Stimulated activated naive CD4-positive, alpha-beta T cell (primary cell): ENCODE measurements at regions not wholly inside any gene's neighbourhood (a gene's known extent, or its start where the extent isn't known, plus 50 kb on each side); places are given as distances from the start of the nearest gene placed in this dataset.
"Not testable (repeated sequence)": the region's sequence is repeated elsewhere in the genome, so short reads cannot be mapped to it uniquely, and the experiment has no call there.

Experiments used
- DNase-seq, 6 experiments: peaks; one replicate each; lab custom pipeline; 2025; lab: John Stamatoyannopoulos, UW

GRCh38 chr3:20478436-20478835 is 292.4 kb upstream of the SGO1 start:
- no peak for DNase-seq

GRCh38 chr3:20464237-20464636 is 278.2 kb upstream of the SGO1 start:
- DNase-seq: not testable (repeated sequence)

GRCh38 chr3:20462723-20463122 is 276.7 kb upstream of the SGO1 start:
- no peak for DNase-seq

GRCh38 chr3:20462226-20462625 is 276.2 kb upstream of the SGO1 start:
- no peak for DNase-seq

DNA sequence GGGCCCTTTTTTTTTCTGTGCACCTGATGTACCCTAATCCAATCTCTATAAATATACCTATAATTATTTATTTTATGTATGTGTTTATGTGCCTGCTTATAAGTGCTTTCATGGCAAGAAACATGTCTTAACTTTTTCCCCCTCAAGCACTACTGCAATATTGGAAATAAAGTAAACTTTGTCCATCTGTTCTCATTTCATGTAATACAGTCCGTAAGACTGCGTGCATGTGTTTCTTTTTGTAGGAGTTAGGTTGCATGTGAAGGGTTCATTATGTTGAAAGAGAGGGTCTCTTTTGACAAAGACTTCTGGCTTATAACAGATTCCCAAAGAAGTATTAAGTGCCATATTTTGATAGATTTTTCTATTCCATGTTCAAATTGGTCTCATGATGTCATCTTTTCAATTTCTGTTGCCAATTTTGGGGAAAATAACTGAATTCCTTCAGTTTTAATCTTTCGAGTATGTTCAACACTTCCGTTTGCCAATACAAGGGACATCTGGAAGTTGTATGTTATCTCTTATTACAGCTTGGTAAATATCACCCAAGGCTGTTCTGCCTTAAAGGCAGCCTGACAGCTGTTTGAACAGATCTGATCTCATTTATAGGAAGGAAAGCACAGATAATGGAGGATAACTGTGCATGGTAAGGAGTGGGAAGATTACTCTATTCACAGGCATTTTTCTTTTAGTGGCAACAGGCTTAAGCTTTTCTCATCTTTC is 273.1 kb upstream of the SGO1 start:
- DNase-seq: no peak

DNA sequence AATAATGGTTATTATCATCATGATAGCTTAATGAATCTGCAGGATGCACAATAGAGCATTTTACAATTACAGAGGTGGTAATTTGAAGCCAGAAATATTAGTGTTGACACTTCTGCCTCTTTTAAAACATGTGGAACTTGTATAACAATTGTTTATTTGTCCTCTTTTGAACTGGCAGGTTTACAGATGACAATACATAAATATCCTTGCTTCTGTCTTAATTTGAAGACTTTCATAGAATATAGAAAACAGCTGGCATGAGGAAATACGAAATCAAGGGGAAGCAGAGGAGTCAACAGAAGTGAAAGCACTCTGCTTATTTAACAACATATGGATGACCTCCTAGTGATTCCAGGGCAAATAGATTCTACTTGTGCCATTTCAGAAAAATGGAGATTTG is 270.5 kb upstream of the SGO1 start:
- no peak for DNase-seq

GRCh38 chr3:20451170-20451569 is 265.2 kb upstream of the SGO1 start:
- DNase-seq: no peak

DNA sequence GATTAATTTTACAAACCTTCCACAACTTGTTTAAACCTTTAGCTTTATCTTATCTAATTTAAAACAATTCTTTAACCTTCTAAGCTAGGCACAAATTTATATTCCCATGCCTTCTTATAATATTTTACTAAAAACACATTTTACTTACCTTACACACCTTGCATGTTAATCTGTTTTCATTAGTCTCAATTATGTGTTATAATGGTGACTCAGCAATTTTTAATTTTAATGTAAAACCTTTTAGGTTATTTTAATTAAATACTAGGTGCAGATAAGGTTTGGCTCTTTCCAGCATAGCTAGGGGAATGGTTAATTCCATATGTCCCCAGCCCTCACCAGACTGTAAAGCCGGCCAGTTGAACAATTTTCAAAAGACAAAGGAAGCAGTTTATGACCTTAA is 264.6 kb upstream of the SGO1 start:
- no peak for DNase-seq

DNA sequence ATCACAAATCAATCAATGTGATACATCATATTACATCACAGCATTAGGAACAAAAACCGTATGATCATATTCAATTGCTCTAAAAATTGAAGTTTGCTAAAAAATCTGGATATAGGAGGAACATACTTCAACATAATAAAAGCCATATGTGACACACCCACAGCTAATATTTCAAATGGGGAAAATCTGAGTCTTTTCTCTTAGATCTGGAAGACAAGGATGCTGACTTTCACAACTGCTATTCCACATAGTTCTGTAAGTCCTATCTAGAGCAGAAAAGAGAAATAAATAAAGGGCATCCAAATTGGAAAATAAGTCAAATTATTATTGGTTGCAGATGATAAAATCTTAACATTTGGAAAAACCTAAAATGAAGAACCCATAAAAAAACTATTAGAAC is 256.8 kb upstream of the SGO1 start:
- DNase-seq: no peak

GRCh38 chr3:20427268-20427667 is 241.3 kb upstream of the SGO1 start:
- DNase-seq: not testable (repeated sequence)

DNA sequence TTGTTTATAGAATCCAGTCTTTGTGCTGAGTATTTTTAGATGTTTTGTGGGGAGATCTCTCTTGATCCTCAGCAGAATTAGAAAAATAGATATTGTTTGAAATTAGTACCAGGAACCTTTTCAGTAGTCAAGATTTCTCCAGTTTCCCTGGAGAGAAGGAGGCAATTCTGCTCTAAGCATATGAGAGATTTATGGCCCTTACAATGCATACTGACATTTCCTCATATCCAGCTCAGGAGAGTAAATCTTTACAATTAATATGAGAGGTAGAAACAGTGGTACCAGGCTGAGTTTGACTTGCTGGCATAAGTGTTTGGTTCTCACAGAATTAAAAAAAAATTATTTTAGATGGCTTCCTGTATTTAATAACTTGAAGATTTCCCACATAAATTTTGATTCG is 239.1 kb upstream of the SGO1 start:
- DNase-seq: no peak

- no peak for DNase-seq
These were observed 238.1 kb upstream of the SGO1 start for GRCh38 chr3:20424086-20424485.

DNA sequence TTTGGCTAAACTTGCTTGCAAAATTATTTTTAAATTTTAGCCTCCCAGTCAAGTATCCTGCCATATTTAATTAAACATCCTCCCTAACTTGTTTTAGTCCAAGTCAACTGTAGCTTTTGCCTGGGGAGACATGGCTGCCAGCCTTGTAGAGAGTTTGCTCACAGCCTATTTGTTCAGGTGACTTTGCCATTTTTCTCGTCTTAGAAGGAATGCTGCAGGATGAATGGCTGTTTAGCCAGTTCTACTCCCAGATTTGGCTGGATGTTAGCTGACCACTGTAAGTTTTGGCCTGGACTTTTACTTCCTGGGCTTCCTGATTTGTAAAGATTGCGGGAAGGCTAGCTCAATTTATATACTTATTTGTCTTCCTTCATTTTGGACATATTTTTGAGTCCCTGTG is 236.4 kb upstream of the SGO1 start:
- DNase-seq: no peak

GRCh38 chr3:20417388-20418108 is 231.5 kb upstream of the SGO1 start:
- no peak for DNase-seq

DNA sequence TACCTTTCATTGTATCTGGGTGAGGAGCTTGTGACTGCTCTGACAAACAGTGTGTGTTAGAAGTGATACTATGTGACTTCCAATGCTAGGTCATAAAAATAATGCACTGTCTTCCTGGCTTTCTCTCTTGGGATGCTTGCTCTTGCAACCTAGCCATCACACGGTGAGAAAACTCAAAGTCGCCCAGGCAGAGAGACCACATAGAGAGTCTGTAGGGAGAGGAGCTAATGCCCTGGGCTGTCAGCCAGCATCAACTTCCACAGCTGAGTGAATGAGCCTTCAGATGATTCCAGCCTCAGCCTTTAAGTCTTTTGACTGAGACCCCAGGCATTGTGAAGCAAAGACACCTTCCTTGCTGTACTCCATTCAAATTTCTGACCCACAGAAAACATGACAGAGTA is 220.6 kb upstream of the SGO1 start:
- DNase-seq: no peak

DNA sequence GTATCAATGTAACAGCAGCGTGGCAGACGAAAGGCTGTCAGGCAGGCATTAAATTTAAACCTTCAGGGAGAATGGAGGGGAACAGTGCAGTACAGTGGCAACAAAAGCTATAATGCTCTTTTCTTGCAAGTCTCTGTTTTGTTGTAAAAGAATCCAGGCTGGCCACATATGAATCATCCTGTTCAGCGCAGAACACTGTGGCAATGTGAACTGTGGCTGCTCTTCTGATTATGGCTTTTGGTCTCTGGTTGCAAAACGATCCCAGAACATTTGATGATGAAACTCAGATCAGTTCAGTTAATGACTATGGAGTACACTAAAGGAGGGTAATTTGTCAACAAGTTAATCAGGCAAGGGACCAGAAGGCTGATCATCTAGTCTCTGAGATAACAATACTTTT is 219.7 kb upstream of the SGO1 start:
- no peak for DNase-seq

- DNase-seq: no peak
These were observed 219.2 kb upstream of the SGO1 start for GRCh38 chr3:20405231-20405630.

DNA sequence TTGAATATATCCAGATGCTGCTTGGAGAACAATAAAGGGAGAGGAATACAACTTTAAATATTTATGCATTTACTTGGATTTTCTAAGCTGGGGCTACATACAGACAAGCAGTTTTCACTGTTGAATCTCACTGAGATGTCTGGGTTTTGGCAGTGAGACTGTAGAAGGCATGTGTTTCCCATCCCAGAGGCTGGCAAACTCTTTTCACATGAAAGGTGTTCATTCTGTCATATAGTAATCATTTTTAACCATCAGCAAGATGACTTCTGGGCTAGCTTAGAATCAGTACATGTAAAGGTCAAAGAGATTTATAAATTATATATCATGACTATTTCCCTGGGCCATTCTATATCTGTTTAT is 218.7 kb upstream of the SGO1 start:
- no peak for DNase-seq

DNA sequence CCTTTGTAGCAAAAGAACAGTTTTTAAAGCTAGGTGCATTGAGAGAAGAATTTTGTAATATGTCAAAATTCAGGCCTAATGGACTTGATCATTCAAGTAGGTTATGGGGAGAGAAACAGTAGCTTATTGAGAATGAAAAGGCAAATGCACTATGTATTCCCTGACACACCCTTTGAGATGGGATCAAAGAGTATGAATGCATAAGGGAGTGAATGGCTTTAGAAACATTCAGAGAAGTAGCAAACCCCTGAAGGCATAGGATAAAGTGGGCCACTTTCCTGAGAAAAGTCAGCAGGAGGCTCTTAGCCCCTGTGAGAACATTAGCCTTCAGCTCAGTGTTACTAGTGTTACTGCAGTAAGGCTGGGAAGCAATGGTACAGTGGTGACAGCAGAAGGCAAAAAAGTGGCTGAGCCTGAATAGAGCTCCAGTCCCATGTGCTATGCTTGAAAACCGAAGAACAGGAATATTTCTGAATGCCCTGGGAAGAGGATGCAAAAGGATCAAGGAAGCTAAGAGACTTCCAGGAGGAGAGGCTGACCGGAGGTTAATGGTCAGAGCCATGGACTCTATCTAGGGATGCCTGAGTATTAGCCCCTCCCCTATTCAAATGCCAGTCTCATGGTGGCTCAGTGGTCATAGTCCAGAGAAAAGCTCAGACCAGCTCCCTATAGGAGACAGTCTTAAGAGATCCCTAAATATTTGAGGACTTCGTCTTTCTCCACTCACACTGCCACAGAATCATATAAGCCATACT is 218.2 kb upstream of the SGO1 start:
- DNase-seq: no peak

DNA sequence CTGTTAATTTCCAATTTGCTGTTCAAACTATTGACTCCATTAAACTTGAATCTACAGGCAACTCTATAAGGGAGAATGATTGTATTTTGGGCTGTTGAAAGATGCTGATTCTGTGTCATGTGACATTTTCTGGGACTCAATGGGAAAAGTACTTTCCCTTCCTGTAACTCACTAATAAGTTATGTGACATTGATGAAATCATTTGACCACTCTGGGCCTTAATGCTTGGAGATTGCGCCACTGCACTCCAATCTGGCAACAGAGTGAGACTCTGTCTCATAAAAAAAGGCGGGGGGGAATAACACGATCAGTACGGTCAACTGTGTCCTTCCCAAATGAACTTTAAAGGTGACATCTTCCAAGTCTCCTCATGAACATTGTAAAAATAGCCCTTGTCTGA is 215.2 kb upstream of the SGO1 start:
- DNase-seq: no peak

- no peak for DNase-seq
These were observed 214.7 kb upstream of the SGO1 start for GRCh38 chr3:20400686-20401085.

DNA sequence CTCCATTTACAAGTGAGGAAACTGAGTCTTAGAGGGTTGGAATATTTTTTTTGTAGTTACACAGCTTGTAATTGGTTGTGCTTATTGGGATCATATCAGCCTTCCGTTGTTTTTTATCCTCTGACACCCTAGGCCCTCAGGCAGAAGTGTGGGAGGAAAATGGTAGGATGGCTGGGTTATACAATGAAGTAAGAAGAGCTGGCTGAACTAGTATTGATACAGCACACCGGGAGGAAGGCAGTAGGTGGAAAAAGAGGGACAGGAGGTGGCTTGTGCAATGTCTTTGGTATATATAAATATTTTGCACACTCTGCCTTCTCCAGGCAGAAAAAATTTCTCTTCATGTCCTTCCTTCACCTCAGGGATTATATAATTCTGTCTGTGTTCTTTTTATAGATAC is 214.3 kb upstream of the SGO1 start:
- DNase-seq: no peak

- DNase-seq: no peak
These were observed 210.3 kb upstream of the SGO1 start for GRCh38 chr3:20396335-20396734.
